Urinary bladder (tissue), 3 donors: ENCODE measurements at regions not wholly inside any gene's neighbourhood (a gene's known extent, or its start where the extent isn't known, plus 50 kb on each side); places are given as distances from the start of the nearest gene placed in this dataset.
A peak's percentile ranks its signal among the peaks of the same experiment; 100 is the strongest.

Experiments
- DNase-seq: peaks from one replicate; pipeline ENCODE4 v3.0.0-alpha.2; 2015; ENCODE audit errors: extremely low spot score
- H3K27ac ChIP-seq: one replicate; pipeline ENCODE4 v1.5.1; 2013; ENCODE audit warnings: low read depth, mild to moderate bottlenecking, moderate library complexity
- H3K36me3 ChIP-seq: one replicate; pipeline ENCODE4 v1.6.1; 2013; ENCODE audit warnings: mild to moderate bottlenecking, moderate library complexity; ENCODE audit not compliant: insufficient read depth
- H3K4me1 ChIP-seq: one replicate; pipeline ENCODE4 v1.6.1; 2013; ENCODE audit warnings: mild to moderate bottlenecking, moderate library complexity; ENCODE audit not compliant: insufficient read depth
- H3K4me3 ChIP-seq: one replicate; pipeline ENCODE4 v1.5.1; 2013; ENCODE audit warnings: low read depth, low read length
- WGBS: extraction: QIAGEN DNeasy Blood & Tissue Kit; methylation state at CpG from one replicate; pipeline ENCODE4 v1.1.7; 2013; 5-methylcytosine and 5-hydroxymethylcytosine counted together
- donor health status: healthy with polysubstance abuse.
- donor health status: healthy.

GRCh38 chr20:40933758-40934157 is 94.9 kb upstream of the TOP1 start:
- DNase-seq, result no peak
- Histone ChIP-seq H3K27ac (no peak overlapping the region), H3K36me3 (no peaks in the 10 kb centered on the region), H3K4me1 (no peaks in the 10 kb centered on the region), H3K4me3 (no peak overlapping the region)
- WGBS, result 97% methylated on average over 1 of the region's 1 CpG

- Histone ChIP-seq H3K4me3 (no peak overlapping the region), H3K36me3 (no peaks in the 10 kb centered on the region), H3K4me1 (no peaks in the 10 kb centered on the region), H3K27ac (no peak overlapping the region)
- DNase-seq, result no peak
- 81% methylated on average over 4 of the region's 4 CpGs for WGBS
Observed at GRCh38 chr20:40938020-40938419, 90.6 kb upstream of the TOP1 start.

GRCh38 chr20:40939667-40940066 is 89.0 kb upstream of the TOP1 start:
- Histone ChIP-seq H3K4me1 (no peaks in the 10 kb centered on the region), H3K4me3 (no peak overlapping the region), H3K27ac (no peak overlapping the region), H3K36me3 (no peaks in the 10 kb centered on the region)
- 96% methylated on average over 5 of the region's 5 CpGs for WGBS
- DNase-seq, result no peak

- WGBS, result 77% methylated on average over 3 of the region's 3 CpGs
- Histone ChIP-seq H3K36me3 (no peaks in the 10 kb centered on the region), H3K27ac (no peak overlapping the region), H3K4me3 (no peak overlapping the region), H3K4me1 (no peaks in the 10 kb centered on the region)
- DNase-seq, result no peak
Observed at GRCh38 chr20:40941133-40941610, 87.5 kb upstream of the TOP1 start.

- H3K4me3 ChIP-seq, result no peak overlapping the region
- H3K4me1 ChIP-seq, result no peaks in the 10 kb centered on the region
- no peak for DNase-seq
- 73% methylated on average over 4 of the region's 4 CpGs for WGBS
- H3K27ac ChIP-seq, result no peak overlapping the region
- H3K36me3 ChIP-seq, result no peaks in the 10 kb centered on the region
Observed at GRCh38 chr20:40942006-40942405, 86.6 kb upstream of the TOP1 start.

- Histone ChIP-seq H3K4me3 (no peak overlapping the region), H3K36me3 (no peaks in the 10 kb centered on the region), H3K4me1 (no peaks in the 10 kb centered on the region), H3K27ac (no peak overlapping the region)
- no peak for DNase-seq
- WGBS, result 89% methylated on average over 6 of the region's 6 CpGs
Observed at GRCh38 chr20:40942775-40943174, 85.8 kb upstream of the TOP1 start.

- H3K4me1 ChIP-seq, result no peaks in the 10 kb centered on the region
- no peaks in the 10 kb centered on the region for H3K36me3 ChIP-seq
- WGBS, result 72% methylated on average over 2 of the region's 2 CpGs
- no peak overlapping the region for H3K4me3 ChIP-seq
- DNase-seq, result no peak
- no peak overlapping the region for H3K27ac ChIP-seq
Observed at GRCh38 chr20:40943591-40943990, 85.0 kb upstream of the TOP1 start.

- Histone ChIP-seq H3K36me3 (no peaks in the 10 kb centered on the region), H3K4me1 (no peaks in the 10 kb centered on the region), H3K4me3 (no peak overlapping the region), H3K27ac (no peak overlapping the region)
- 83% methylated on average over 5 of the region's 5 CpGs for WGBS
- DNase-seq, result no peak
Observed at GRCh38 chr20:40945189-40945588, 83.4 kb upstream of the TOP1 start.

- Histone ChIP-seq H3K4me1 (no peaks in the 10 kb centered on the region), H3K36me3 (no peaks in the 10 kb centered on the region), H3K27ac (no peak overlapping the region), H3K4me3 (no peak overlapping the region)
- WGBS, result 56% methylated on average over 12 of the region's 12 CpGs
- peak; percentile 37 for DNase-seq
Observed at GRCh38 chr20:40945754-40946450, 82.7 kb upstream of the TOP1 start.

- no peaks in the 10 kb centered on the region for H3K4me1 ChIP-seq
- DNase-seq, result no peak
- 89% methylated on average over 11 of the region's 11 CpGs for WGBS
Observed at GRCh38 chr20:40946451-40946850, 82.2 kb upstream of the TOP1 start.

GRCh38 chr20:40948465-40949267 is 80.0 kb upstream of the TOP1 start:
- H3K4me3 ChIP-seq, result no peak overlapping the region
- H3K36me3 ChIP-seq, result no peaks in the 10 kb centered on the region
- no peaks in the 10 kb centered on the region for H3K4me1 ChIP-seq
- no peak for DNase-seq
- H3K27ac ChIP-seq, result no peak overlapping the region
- WGBS, result 78% methylated on average over 8 of the region's 8 CpGs

More at GRCh38 chr20:40946451-40946850, 82.2 kb upstream of the TOP1 start:
- no peaks in the 10 kb centered on the region for H3K36me3 ChIP-seq
- H3K27ac ChIP-seq, result no peak overlapping the region
- no peak overlapping the region for H3K4me3 ChIP-seq

GRCh38 chr20:40949346-40949745 is 79.3 kb upstream of the TOP1 start:
- H3K36me3 ChIP-seq, result no peaks in the 10 kb centered on the region
- no peak overlapping the region for H3K4me3 ChIP-seq
- 80% methylated on average over 2 of the region's 2 CpGs for WGBS
- no peaks in the 10 kb centered on the region for H3K4me1 ChIP-seq
- H3K27ac ChIP-seq, result no peak overlapping the region
- no peak for DNase-seq

- no peak for DNase-seq
- WGBS, result 56% methylated on average over 9 of the region's 9 CpGs
- Histone ChIP-seq H3K4me1 (no peaks in the 10 kb centered on the region), H3K27ac (no peak overlapping the region), H3K4me3 (no peak overlapping the region), H3K36me3 (no peaks in the 10 kb centered on the region)
Observed at GRCh38 chr20:40952136-40952535, 76.5 kb upstream of the TOP1 start.

- Histone ChIP-seq H3K4me3 (no peak overlapping the region), H3K27ac (no peak overlapping the region), H3K36me3 (no peaks in the 10 kb centered on the region), H3K4me1 (no peaks in the 10 kb centered on the region)
- DNase-seq, result no peak
- 85% methylated on average over 2 of the region's 2 CpGs for whole genome bisulfite sequencing
Observed at GRCh38 chr20:40953416-40953815, 75.2 kb upstream of the TOP1 start.
